ACC112 (cell line): ENCODE measurements at regions not wholly inside any gene's neighbourhood (a gene's known extent, or its start where the extent isn't known, plus 50 kb on each side); places are given as distances from the start of the nearest gene placed in this dataset.

Source experiments
- H2AFZ ChIP-seq: fragments of 200-600 bp; sonication (generic); one replicate; pipeline ENCODE4 v1.6.0; 2017; ENCODE audit warnings: antibody characterized with exemption, low read length; ENCODE audit not compliant: unreplicated experiment
- H3K27ac ChIP-seq: fragments of 200-600 bp; sonication (generic); 2 replicates; pipeline ENCODE4 v1.5.1; 2014; ENCODE audit warnings: low read depth, mild to moderate bottlenecking, antibody characterized with exemption, low read length, moderate library complexity
- H3K27me3 ChIP-seq: fragments of 200-600 bp; sonication (generic); 2 replicates; pipeline ENCODE4 v1.6.1; 2014; ENCODE audit warnings: mild to moderate bottlenecking, antibody characterized with exemption, low read length, moderate library complexity, mixed read lengths; ENCODE audit not compliant: insufficient read depth
- H3K36me3 ChIP-seq: fragments of 200-600 bp; sonication (generic); 2 replicates; pipeline ENCODE4 v1.6.1; 2016; ENCODE audit warnings: mild to moderate bottlenecking, antibody characterized with exemption, low read length, moderate library complexity, mixed read lengths; ENCODE audit not compliant: insufficient read depth
- H3K4me1 ChIP-seq: fragments of 200-600 bp; sonication (generic); one replicate; pipeline ENCODE4 v1.6.1; 2016; ENCODE audit warnings: low read length, mixed read lengths; ENCODE audit not compliant: insufficient read depth, unreplicated experiment, control insufficient read depth
- H3K4me3 ChIP-seq: fragments of 200-600 bp; sonication (generic); 2 replicates; pipeline ENCODE4 v1.5.1; 2014; ENCODE audit warnings: mild to moderate bottlenecking, low read depth, low read length
- H3K79me2 ChIP-seq: fragments of 200-600 bp; sonication (generic); one replicate; pipeline ENCODE4 v1.6.0; 2016; ENCODE audit warnings: low read length; ENCODE audit not compliant: control insufficient read depth, unreplicated experiment, insufficient read depth

- H3K4me3 ChIP-seq: no peak overlapping the region
- no peaks in the 10 kb centered on the region for H3K79me2 ChIP-seq
- no peak overlapping the region for H3K27ac ChIP-seq
- peaks cover 15% of the 10 kb centered on the region for H3K27me3 ChIP-seq
- no peaks in the 10 kb centered on the region for H3K36me3 ChIP-seq
- no peaks in the 10 kb centered on the region for H3K4me1 ChIP-seq
- no peak overlapping the region for H2AFZ ChIP-seq
Observed at GRCh38 chr14:76710056-76711010, 50.9 kb upstream of the VASH1 start.
